ENCODE measurements at regions not wholly inside any gene's neighbourhood (a gene's known extent, or its start where the extent isn't known, plus 50 kb on each side); places are given as distances from the start of the nearest gene placed in this dataset.
"Not testable (repeated sequence)": the region's sequence is repeated elsewhere in the genome, so short reads cannot be mapped to it uniquely, and the experiment has no call there.

- DNase-seq = no peak
Observed at GRCh38 chr15:39515765-39516164, 65.1 kb upstream of the THBS1 start.

- DNase-seq = no peak
Observed at GRCh38 chr15:39517122-39517855, 63.6 kb upstream of the THBS1 start.

GRCh38 chr15:39523968-39524367 is 56.9 kb upstream of the THBS1 start:
- not testable (repeated sequence) for DNase-seq

- DNase-seq = no peak
Observed at GRCh38 chr15:39529457-39529856, 51.4 kb upstream of the THBS1 start.

GRCh38 chr15:39530480-39531342 is 50.2 kb upstream of the THBS1 start:
- no peak for DNase-seq
